Prostate gland (tissue), 2 donors: ENCODE measurements at regions not wholly inside any gene's neighbourhood (a gene's known extent, or its start where the extent isn't known, plus 50 kb on each side); places are given as distances from the start of the nearest gene placed in this dataset.

Source experiments
- POLR2AphosphoS5 ChIP-seq: sonication (generic); formaldehyde crosslinking; IDR thresholded peaks from one replicate; pipeline ENCODE4 v1.6.1; 2017; ENCODE audit warnings: antibody characterized with exemption
- TF ChIP-seq, protein P1 (sequence below), 4 experiments: fragments of 200-600 bp in 2 of 4; fragments of 450-650 bp in 2 of 4; sonication (generic) in 2 of 4; IDR thresholded peaks; 1 replicate in 3 of 4; 2 replicates in 1 of 4; pipeline ENCODE4 v1.5.1; 2016 to 2019; ENCODE audit warnings: antibody characterized with exemption in 4 of 4, mild to moderate bottlenecking in 2 of 4, moderate library complexity in 2 of 4

DNA sequence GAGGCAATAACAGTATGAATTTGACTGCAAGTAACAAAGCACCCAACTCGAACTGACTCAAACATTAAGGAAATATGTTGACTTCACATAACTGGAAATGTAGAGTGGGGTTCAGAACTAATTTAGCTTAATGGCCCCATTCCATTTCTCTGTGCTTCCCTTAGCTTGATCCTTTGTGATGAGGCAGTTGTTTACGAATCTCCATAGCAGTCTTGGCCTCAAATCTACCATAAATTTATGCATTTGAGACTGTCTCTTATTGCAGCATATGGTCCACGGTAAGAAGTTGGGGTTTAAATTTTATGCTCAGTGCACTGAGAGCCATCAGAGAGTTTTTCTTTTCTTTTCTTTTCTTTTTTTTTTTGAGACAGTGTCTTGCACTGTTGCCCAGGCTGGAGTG lies 148.7 kb upstream of the POU1F1 start:
- TF ChIP-seq, protein P1, sequence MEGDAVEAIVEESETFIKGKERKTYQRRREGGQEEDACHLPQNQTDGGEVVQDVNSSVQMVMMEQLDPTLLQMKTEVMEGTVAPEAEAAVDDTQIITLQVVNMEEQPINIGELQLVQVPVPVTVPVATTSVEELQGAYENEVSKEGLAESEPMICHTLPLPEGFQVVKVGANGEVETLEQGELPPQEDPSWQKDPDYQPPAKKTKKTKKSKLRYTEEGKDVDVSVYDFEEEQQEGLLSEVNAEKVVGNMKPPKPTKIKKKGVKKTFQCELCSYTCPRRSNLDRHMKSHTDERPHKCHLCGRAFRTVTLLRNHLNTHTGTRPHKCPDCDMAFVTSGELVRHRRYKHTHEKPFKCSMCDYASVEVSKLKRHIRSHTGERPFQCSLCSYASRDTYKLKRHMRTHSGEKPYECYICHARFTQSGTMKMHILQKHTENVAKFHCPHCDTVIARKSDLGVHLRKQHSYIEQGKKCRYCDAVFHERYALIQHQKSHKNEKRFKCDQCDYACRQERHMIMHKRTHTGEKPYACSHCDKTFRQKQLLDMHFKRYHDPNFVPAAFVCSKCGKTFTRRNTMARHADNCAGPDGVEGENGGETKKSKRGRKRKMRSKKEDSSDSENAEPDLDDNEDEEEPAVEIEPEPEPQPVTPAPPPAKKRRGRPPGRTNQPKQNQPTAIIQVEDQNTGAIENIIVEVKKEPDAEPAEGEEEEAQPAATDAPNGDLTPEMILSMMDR (IDR thresholded peaks at IDR 0.05), result no peak
- no peak for TF ChIP-seq POLR2AphosphoS5
